Hepatocyte (in vitro differentiated cells): ENCODE measurements at regions not wholly inside any gene's neighbourhood (a gene's known extent, or its start where the extent isn't known, plus 50 kb on each side); places are given as distances from the start of the nearest gene placed in this dataset.

Experiments
- DNase-seq: peaks from one replicate; pipeline ENCODE4 v3.0.0-alpha.2; 2016; ENCODE audit warnings: low spot score
- H2AFZ ChIP-seq: fragments of 200-600 bp; sonication (generic); 2 replicates; pipeline ENCODE4 v1.6.0; 2016; ENCODE audit warnings: antibody characterized with exemption, mild to moderate bottlenecking
- H3K27ac ChIP-seq: fragments of 200-600 bp; sonication (generic); 2 replicates; pipeline ENCODE4 v1.5.1; 2016; ENCODE audit warnings: mild to moderate bottlenecking
- H3K27me3 ChIP-seq: fragments of 200-600 bp; sonication (generic); 2 replicates; pipeline ENCODE4 v1.6.1; 2016
- H3K36me3 ChIP-seq: fragments of 200-600 bp; sonication (generic); replicated peaks from 2 replicates; pipeline ENCODE4 v1.5.1; 2016; ENCODE audit warnings: low read depth; ENCODE audit not compliant: insufficient read depth
- H3K4me1 ChIP-seq: fragments of 200-600 bp; sonication (generic); 2 replicates; pipeline ENCODE4 v1.5.1; 2016; ENCODE audit warnings: mild to moderate bottlenecking, moderate library complexity; ENCODE audit not compliant: insufficient read depth
- H3K4me2 ChIP-seq: fragments of 200-600 bp; sonication (generic); 2 replicates; pipeline ENCODE4 v1.6.0; 2016
- H3K4me3 ChIP-seq: fragments of 200-600 bp; sonication (generic); 2 replicates; pipeline ENCODE4 v1.5.1; 2016; ENCODE audit warnings: mild to moderate bottlenecking
- H3K79me2 ChIP-seq: fragments of 200-600 bp; sonication (generic); 2 replicates; pipeline ENCODE4 v1.6.0; 2017; ENCODE audit warnings: mild to moderate bottlenecking
- H3K9me2 ChIP-seq: fragments of 200-600 bp; sonication (generic); replicated peaks from 2 replicates; pipeline ENCODE4 v1.6.0; 2017; ENCODE audit warnings: mild to moderate bottlenecking; ENCODE audit not compliant: insufficient read depth
- H3K9me3 ChIP-seq: fragments of 200-600 bp; sonication (generic); 2 replicates; pipeline ENCODE4 v1.5.1; 2016; ENCODE audit warnings: low read depth, mild to moderate bottlenecking
- H4K20me1 ChIP-seq: fragments of 200-600 bp; sonication (generic); 2 replicates; pipeline ENCODE4 v1.6.0; 2016; ENCODE audit warnings: mild to moderate bottlenecking; ENCODE audit not compliant: insufficient read depth, poor library complexity, severe bottlenecking
- CTCF ChIP-seq: fragments of 200-600 bp; sonication (generic); IDR thresholded peaks from 2 replicates; pipeline ENCODE4 v1.5.1; 2016; ENCODE audit warnings: antibody characterized with exemption, mild to moderate bottlenecking; ENCODE audit not compliant: poor library complexity
- EZH2 ChIP-seq: fragments of 200-600 bp; sonication (generic); IDR thresholded peaks from 2 replicates; pipeline ENCODE4 v1.6.1; 2016; ENCODE audit warnings: antibody characterized with exemption, mild to moderate bottlenecking, borderline replicate concordance
- EZH2phosphoT487 ChIP-seq: fragments of 200-600 bp; sonication (generic); IDR thresholded peaks from one replicate; pipeline ENCODE4 v1.6.1; 2018; ENCODE audit warnings: antibody characterized with exemption, mild to moderate bottlenecking, low read depth, moderate library complexity; ENCODE audit not compliant: unreplicated experiment, severe bottlenecking
- WGBS: methylation state at CpG from one replicate; pipeline ENCODE4 v1.1.6; 2016; ENCODE audit warnings: low lambda C conversion rate; ENCODE audit errors: missing lambda C conversion rate; 5-methylcytosine and 5-hydroxymethylcytosine counted together

GRCh38 chr4:24405926-24406325 is 178.4 kb downstream of the DHX15 start:
- H4K20me1 ChIP-seq, result no peaks in the 10 kb centered on the region
- H3K27ac ChIP-seq, result no peak overlapping the region
- DNase-seq, result no peak
- H3K79me2 ChIP-seq, result no peaks in the 10 kb centered on the region
- no peaks in the 10 kb centered on the region for H3K27me3 ChIP-seq
- no peak overlapping the region for H2AFZ ChIP-seq
- H3K4me1 ChIP-seq, result no peaks in the 10 kb centered on the region
- no peak overlapping the region for H3K4me3 ChIP-seq
- no peak for TF ChIP-seq CTCF
- TF ChIP-seq EZH2phosphoT487, result no peak
- TF ChIP-seq EZH2, result no peak
- no peaks in the 10 kb centered on the region for H3K9me2 ChIP-seq
- no peaks in the 10 kb centered on the region for H3K9me3 ChIP-seq
- H3K4me2 ChIP-seq, result no peak overlapping the region
- WGBS, result 93% methylated on average over 5 of the region's 5 CpGs
- H3K36me3 ChIP-seq, result no peaks in the 10 kb centered on the region

- no peaks in the 10 kb centered on the region for H3K4me1 ChIP-seq
- no peaks in the 10 kb centered on the region for H4K20me1 ChIP-seq
- H3K9me2 ChIP-seq, result no peaks in the 10 kb centered on the region
- no peak overlapping the region for H3K27ac ChIP-seq
- no peak for DNase-seq
- H3K79me2 ChIP-seq, result no peaks in the 10 kb centered on the region
- H3K4me2 ChIP-seq, result no peak overlapping the region
- H3K27me3 ChIP-seq, result no peaks in the 10 kb centered on the region
- 96% methylated on average over 5 of the region's 5 CpGs for WGBS
- H3K9me3 ChIP-seq, result no peaks in the 10 kb centered on the region
- H3K4me3 ChIP-seq, result no peak overlapping the region
- TF ChIP-seq EZH2phosphoT487, result no peak
- TF ChIP-seq EZH2, result no peak
- TF ChIP-seq CTCF, result no peak
- H2AFZ ChIP-seq, result no peak overlapping the region
- H3K36me3 ChIP-seq, result no peaks in the 10 kb centered on the region
Observed at GRCh38 chr4:24405341-24405740, 179.0 kb downstream of the DHX15 start.

DNA sequence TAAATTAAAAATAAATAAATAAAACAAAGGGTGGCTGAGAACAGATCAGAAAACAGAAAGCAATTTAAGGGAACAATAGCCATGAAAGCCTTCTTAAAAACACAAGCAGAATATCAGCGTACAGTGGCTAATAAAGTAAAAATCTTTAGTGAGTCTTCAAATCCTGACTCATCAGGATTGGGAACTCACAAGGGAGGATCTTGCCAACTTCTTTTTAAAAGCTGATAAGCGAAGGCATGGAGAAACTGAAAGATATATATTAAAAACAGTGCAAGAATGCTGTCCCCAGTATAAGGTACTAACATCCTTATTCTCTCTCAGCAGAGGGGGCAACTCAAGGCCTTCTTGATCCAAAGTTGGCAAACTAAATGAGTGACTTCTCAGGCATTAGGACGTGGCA is 180.1 kb downstream of the DHX15 start:
- DNase-seq, result no peak
- 88% methylated on average over 3 of the region's 3 CpGs for WGBS
- H3K4me3 ChIP-seq, result no peak overlapping the region
- H3K36me3 ChIP-seq, result no peaks in the 10 kb centered on the region
- H3K4me2 ChIP-seq, result no peak overlapping the region
- H4K20me1 ChIP-seq, result no peaks in the 10 kb centered on the region
- no peaks in the 10 kb centered on the region for H3K27me3 ChIP-seq
- H3K4me1 ChIP-seq, result no peaks in the 10 kb centered on the region
- no peak for TF ChIP-seq CTCF
- TF ChIP-seq EZH2, result no peak
- TF ChIP-seq EZH2phosphoT487, result no peak
- no peaks in the 10 kb centered on the region for H3K9me2 ChIP-seq
- H3K9me3 ChIP-seq, result no peaks in the 10 kb centered on the region
- no peak overlapping the region for H3K27ac ChIP-seq
- no peak overlapping the region for H2AFZ ChIP-seq
- H3K79me2 ChIP-seq, result no peaks in the 10 kb centered on the region

DNA sequence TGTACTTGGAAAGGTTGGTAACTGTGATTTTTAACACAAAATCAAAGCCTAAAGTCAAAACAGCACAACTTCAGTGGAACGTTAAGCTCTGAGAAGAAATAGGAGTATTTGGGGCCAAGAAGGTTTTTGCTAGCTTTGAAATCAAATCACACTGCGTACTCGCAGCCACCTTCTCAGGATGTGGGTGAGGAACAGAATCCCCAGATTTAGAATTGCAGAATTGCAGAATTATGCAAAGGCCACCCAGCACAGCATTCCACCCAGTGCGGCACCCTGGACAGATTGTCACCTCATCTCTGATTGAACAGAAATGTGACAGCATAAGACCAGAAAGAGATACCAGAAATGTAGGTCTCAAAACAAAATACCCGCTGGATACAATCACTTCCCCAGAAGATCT is 181.1 kb downstream of the DHX15 start:
- Histone ChIP-seq H3K4me2 (no peak overlapping the region), H3K27me3 (no peaks in the 10 kb centered on the region), H3K79me2 (no peaks in the 10 kb centered on the region), H3K4me1 (no peaks in the 10 kb centered on the region), H3K9me2 (no peaks in the 10 kb centered on the region), H2AFZ (no peak overlapping the region), H4K20me1 (no peaks in the 10 kb centered on the region), H3K36me3 (no peaks in the 10 kb centered on the region), H3K9me3 (no peaks in the 10 kb centered on the region), H3K27ac (no peak overlapping the region), H3K4me3 (no peak overlapping the region)
- DNase-seq, result no peak
- TF ChIP-seq EZH2phosphoT487, result no peak
- TF ChIP-seq CTCF, result no peak
- no peak for TF ChIP-seq EZH2
- 95% methylated on average over 5 of the region's 5 CpGs for WGBS
